Stomach smooth muscle (tissue), 2 donors: ENCODE measurements at regions not wholly inside any gene's neighbourhood (a gene's known extent, or its start where the extent isn't known, plus 50 kb on each side); places are given as distances from the start of the nearest gene placed in this dataset.

Experiments
- H3K27ac ChIP-seq: one replicate; pipeline ENCODE4 v1.7.0; 2013; ENCODE audit warnings: mild to moderate bottlenecking, low read length, inconsistent platforms
- H3K27me3 ChIP-seq, 2 donors: one replicate each; pipeline ENCODE4 v1.7.0; 2013; ENCODE audit warnings: low read length in 2 of 2; ENCODE audit not compliant: insufficient read depth in 2 of 2, control insufficient read depth in 1 of 2
- H3K36me3 ChIP-seq, 2 donors: one replicate each; pipeline ENCODE4 v1.7.0; 2013; ENCODE audit warnings: low read length in 2 of 2; ENCODE audit not compliant: control insufficient read depth in 2 of 2, insufficient read depth in 2 of 2
- H3K4me1 ChIP-seq: one replicate; pipeline ENCODE4 v1.7.0; 2013; ENCODE audit warnings: low read length; ENCODE audit not compliant: control insufficient read depth, insufficient read depth
- H3K4me3 ChIP-seq, 2 donors: one replicate each; pipeline ENCODE4 v1.7.0; 2013; ENCODE audit warnings: low read length in 2 of 2
- H3K9ac ChIP-seq, 2 donors: one replicate each; pipeline ENCODE4 v1.7.0; 2013; ENCODE audit warnings: low read length in 2 of 2, mild to moderate bottlenecking in 1 of 2
- H3K9me3 ChIP-seq, 2 donors: one replicate each; pipeline ENCODE4 v1.7.0; 2013; ENCODE audit warnings: low read length in 2 of 2; ENCODE audit not compliant: control insufficient read depth in 2 of 2
- donor health status: healthy.
- donor health status: Pancreatic carcinoma.

GRCh38 chr9:81361296-81361695, 328.1 kb downstream of the TLE1 start:
- Histone ChIP-seq H3K27ac (no peak overlapping the region), H3K9ac (no peak overlapping the region), H3K9me3 (peaks cover 3 to 4% of the 10 kb centered on the region in 2 donors), H3K36me3 (no peaks in the 10 kb centered on the region), H3K4me1 (no peaks in the 10 kb centered on the region), H3K4me3 (no peak overlapping the region), H3K27me3 (no peaks in the 10 kb centered on the region)

- no peaks in the 10 kb centered on the region for H3K4me1 ChIP-seq
- H3K4me3 ChIP-seq, result no peak overlapping the region
- H3K27me3 ChIP-seq, result no peaks in the 10 kb centered on the region
- no peak overlapping the region for H3K9ac ChIP-seq
- no peaks in the 10 kb centered on the region for H3K36me3 ChIP-seq
- no peaks in the 10 kb centered on the region for H3K9me3 ChIP-seq
- no peak overlapping the region for H3K27ac ChIP-seq
These were observed 338.2 kb downstream of the TLE1 start for GRCh38 chr9:81351166-81351565.

- Histone ChIP-seq H3K9me3 (no peaks in the 10 kb centered on the region), H3K27me3 (no peaks in the 10 kb centered on the region), H3K4me3 (no peak overlapping the region), H3K9ac (no peak overlapping the region), H3K36me3 (no peaks in the 10 kb centered on the region), H3K27ac (no peak overlapping the region), H3K4me1 (no peaks in the 10 kb centered on the region)
These were observed 345.0 kb downstream of the TLE1 start for GRCh38 chr9:81344366-81344765.

GRCh38 chr9:81335879-81336421, 353.4 kb downstream of the TLE1 start:
- Histone ChIP-seq H3K36me3 (no peaks in the 10 kb centered on the region), H3K4me3 (no peak overlapping the region), H3K9ac (no peak overlapping the region), H3K27ac (no peak overlapping the region), H3K9me3 (no peaks in the 10 kb centered on the region), H3K4me1 (no peaks in the 10 kb centered on the region), H3K27me3 (no peaks in the 10 kb centered on the region)

- Histone ChIP-seq H3K4me3 (no peak overlapping the region), H3K4me1 (no peaks in the 10 kb centered on the region), H3K27me3 (no peaks in the 10 kb centered on the region), H3K36me3 (no peaks in the 10 kb centered on the region), H3K9me3 (peaks cover 0 to 5% of the 10 kb centered on the region in 2 donors), H3K9ac (no peak overlapping the region), H3K27ac (no peak overlapping the region)
These were observed 367.8 kb downstream of the TLE1 start for GRCh38 chr9:81321551-81321950.

GRCh38 chr9:81320909-81321482, 368.4 kb downstream of the TLE1 start:
- peaks cover 0 to 5% of the 10 kb centered on the region in 2 donors for H3K9me3 ChIP-seq
- no peak overlapping the region for H3K9ac ChIP-seq
- no peak overlapping the region for H3K27ac ChIP-seq
- H3K4me1 ChIP-seq, result no peaks in the 10 kb centered on the region
- H3K36me3 ChIP-seq, result no peaks in the 10 kb centered on the region
- no peak overlapping the region for H3K4me3 ChIP-seq
- no peaks in the 10 kb centered on the region for H3K27me3 ChIP-seq

GRCh38 chr9:81318571-81318970, 370.8 kb downstream of the TLE1 start:
- no peak overlapping the region for H3K9ac ChIP-seq
- H3K4me3 ChIP-seq, result no peak overlapping the region
- no peaks in the 10 kb centered on the region for H3K36me3 ChIP-seq

GRCh38 chr9:81317939-81318338, 371.4 kb downstream of the TLE1 start:
- Histone ChIP-seq H3K9me3 (no peaks in the 10 kb centered on the region), H3K27ac (no peak overlapping the region), H3K4me1 (no peaks in the 10 kb centered on the region)

More at GRCh38 chr9:81318571-81318970, 370.8 kb downstream of the TLE1 start:
- Histone ChIP-seq H3K9me3 (no peaks in the 10 kb centered on the region), H3K27me3 (no peaks in the 10 kb centered on the region), H3K4me1 (no peaks in the 10 kb centered on the region), H3K27ac (no peak overlapping the region)

GRCh38 chr9:81317223-81317622, 372.1 kb downstream of the TLE1 start:
- no peaks in the 10 kb centered on the region for H3K4me1 ChIP-seq
- no peak overlapping the region for H3K4me3 ChIP-seq
- no peaks in the 10 kb centered on the region for H3K9me3 ChIP-seq
- no peaks in the 10 kb centered on the region for H3K27me3 ChIP-seq
- H3K9ac ChIP-seq, result no peak overlapping the region
- no peaks in the 10 kb centered on the region for H3K36me3 ChIP-seq
- H3K27ac ChIP-seq, result no peak overlapping the region

More at GRCh38 chr9:81317939-81318338, 371.4 kb downstream of the TLE1 start:
- Histone ChIP-seq H3K4me3 (no peak overlapping the region), H3K9ac (no peak overlapping the region), H3K27me3 (no peaks in the 10 kb centered on the region), H3K36me3 (no peaks in the 10 kb centered on the region)

GRCh38 chr9:81314490-81314889, 374.9 kb downstream of the TLE1 start:
- Histone ChIP-seq H3K9ac (no peak overlapping the region), H3K4me1 (no peaks in the 10 kb centered on the region), H3K36me3 (no peaks in the 10 kb centered on the region), H3K9me3 (peaks cover 0 to 3% of the 10 kb centered on the region in 2 donors), H3K27ac (no peak overlapping the region), H3K27me3 (no peaks in the 10 kb centered on the region), H3K4me3 (no peak overlapping the region)

GRCh38 chr9:81313877-81314276, 375.5 kb downstream of the TLE1 start:
- H3K4me1 ChIP-seq, result no peaks in the 10 kb centered on the region
- no peak overlapping the region for H3K4me3 ChIP-seq
- no peaks in the 10 kb centered on the region for H3K27me3 ChIP-seq
- H3K9ac ChIP-seq, result no peak overlapping the region
- H3K9me3 ChIP-seq, result peaks cover 0 to 4% of the 10 kb centered on the region in 2 donors
- H3K36me3 ChIP-seq, result no peaks in the 10 kb centered on the region
- no peak overlapping the region for H3K27ac ChIP-seq
